T-helper 1 cell (primary cell): ENCODE measurements at regions not wholly inside any gene's neighbourhood (a gene's known extent, or its start where the extent isn't known, plus 50 kb on each side); places are given as distances from the start of the nearest gene placed in this dataset.
A peak's percentile ranks its signal among the peaks of the same experiment; 100 is the strongest.
"Not testable (repeated sequence)": the region's sequence is repeated elsewhere in the genome, so short reads cannot be mapped to it uniquely, and the experiment has no call there.

Experiments
- DNase-seq, 5 donors: peaks; one replicate each; pipeline ENCODE4 v3.0.0-alpha.2; 2012 to 2020

DNA sequence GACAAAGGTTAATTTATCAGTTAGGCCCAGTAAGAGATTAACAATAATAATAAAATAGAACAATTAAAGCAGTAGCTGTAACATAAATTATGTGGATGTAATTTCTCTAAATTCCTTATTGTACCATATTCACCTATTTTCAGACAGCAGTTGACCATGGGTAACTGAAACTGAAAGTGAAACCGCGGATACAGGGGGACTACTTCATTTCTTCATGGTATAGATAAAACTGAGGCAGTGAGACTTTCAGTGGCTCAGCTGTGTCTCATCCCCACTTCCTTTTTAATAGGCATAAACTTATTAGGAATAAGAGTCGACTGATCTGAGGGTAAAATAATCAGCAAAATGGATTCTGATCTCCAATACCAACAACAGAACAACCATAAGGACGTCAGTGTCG, 174.0 kb upstream of the WWC1 start:
- no peak for DNase-seq

DNA sequence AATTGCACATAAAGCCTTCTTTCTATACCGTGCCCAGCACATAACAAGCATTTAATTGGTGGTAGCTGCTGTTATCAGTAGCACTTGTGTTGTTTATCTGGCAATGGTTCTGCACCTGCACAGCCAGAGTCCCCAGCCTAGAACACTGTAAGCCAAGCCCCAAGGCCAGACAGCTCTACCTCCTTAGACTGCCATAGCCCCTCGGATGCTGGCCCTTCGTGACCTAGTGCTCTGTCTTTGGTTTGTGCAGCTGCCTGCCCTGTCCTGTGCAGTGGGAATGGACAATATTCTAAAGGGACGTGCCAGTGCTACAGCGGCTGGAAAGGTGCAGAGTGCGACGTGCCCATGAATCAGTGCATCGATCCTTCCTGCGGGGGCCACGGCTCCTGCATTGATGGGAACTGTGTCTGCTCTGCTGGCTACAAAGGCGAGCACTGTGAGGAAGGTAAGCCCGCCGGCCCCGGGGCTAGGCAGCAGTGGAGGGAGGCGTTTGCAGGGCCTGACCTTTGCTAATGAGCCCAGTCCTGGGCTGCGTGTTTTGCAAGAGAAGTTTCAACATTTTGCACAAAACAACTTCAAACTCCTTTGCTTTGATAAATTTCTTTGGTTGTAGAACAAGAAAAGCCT, 173.3 kb upstream of the WWC1 start:
- no peak for DNase-seq

DNA sequence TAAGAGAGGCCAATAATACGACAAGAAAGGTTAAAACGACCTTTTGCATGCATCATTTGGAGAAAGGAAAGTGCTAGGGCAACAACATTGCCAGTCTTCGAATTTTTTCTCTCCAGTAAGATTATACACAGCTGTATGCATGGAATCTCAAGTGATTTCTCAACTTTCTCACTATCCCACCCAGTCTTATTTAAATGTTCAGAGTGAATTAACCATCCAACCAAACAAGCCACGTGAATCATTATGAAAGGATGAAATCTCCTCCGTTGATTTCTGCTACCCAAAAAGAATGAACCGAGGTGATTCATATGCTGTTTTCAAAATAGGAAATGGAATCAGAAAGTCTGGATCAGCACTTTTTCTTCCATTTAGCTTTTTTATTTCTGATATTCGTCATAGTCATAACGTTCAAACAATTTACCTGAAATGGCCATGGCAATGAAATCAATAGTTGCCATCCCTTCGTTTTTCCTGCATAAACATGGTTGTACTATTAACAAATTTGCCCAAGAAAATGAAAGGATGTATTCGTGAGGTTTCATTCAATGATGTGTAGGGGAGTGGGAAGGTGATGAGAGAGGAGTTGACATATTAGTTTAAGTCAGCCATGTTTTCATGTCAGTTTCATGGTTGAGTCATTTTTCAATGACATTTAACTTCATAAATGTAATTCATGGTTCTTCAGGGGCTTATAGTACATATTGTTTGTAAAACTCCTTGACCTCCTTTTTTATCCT, 170.9 kb upstream of the WWC1 start:
- DNase-seq = no peak

DNA sequence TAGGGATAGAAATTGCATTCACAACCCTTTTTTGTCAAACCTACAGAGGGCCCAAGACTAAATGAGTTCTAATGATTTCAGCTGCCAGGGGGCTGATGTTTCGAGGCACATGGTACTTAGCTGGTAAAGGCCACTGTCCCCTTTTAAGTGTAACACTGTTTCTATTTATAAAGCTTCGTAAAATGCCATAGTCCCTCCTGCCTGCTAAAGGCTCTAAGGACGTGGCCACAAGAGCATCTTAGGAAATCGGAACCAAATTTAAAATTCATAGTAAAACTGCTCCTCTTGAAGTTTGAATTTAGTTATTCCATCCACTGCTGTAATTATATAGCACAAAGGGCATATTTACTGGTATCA, 170.3 kb upstream of the WWC1 start:
- no peak for DNase-seq

DNA sequence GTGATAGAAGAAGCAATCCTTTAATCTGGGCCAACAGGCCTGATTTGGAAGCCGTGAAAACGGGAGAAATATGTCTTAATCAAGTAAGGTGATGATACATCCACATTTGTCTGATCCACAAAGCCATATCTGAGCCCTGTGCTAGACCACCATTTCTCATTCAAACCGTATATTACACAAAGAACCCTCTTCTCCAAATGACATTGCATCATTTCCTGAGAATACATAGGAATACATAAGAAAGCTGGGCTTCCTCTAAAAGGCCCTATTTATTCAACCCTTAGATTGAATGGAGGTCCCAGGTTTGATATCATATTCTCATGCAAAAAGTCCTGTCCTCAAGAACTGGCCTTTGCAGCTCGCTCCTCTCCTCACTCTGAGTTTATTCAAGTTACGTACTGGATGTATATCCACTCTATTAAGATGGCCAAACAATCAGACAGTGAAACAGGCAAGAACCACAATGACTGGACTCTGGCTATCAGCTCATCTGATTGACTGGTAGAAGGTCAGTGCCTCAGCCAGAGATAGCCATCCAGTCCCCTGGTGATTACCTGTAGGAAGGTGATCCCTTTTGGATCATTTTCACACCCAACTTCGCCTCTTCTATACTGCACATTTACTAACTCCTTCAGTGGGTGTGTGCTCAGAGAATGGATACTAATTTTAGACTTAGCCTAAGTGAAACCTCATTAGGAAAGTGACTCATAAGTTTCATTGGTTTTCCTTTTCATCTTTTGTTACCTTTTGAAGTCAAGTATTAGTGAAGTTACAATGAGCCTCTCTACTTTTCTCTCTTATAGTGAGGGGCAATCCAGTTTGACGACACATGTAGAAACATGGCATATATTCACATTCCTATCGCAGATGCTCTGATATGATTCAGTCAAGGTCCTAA, 167.6 kb upstream of the WWC1 start:
- no peak for DNase-seq

DNA sequence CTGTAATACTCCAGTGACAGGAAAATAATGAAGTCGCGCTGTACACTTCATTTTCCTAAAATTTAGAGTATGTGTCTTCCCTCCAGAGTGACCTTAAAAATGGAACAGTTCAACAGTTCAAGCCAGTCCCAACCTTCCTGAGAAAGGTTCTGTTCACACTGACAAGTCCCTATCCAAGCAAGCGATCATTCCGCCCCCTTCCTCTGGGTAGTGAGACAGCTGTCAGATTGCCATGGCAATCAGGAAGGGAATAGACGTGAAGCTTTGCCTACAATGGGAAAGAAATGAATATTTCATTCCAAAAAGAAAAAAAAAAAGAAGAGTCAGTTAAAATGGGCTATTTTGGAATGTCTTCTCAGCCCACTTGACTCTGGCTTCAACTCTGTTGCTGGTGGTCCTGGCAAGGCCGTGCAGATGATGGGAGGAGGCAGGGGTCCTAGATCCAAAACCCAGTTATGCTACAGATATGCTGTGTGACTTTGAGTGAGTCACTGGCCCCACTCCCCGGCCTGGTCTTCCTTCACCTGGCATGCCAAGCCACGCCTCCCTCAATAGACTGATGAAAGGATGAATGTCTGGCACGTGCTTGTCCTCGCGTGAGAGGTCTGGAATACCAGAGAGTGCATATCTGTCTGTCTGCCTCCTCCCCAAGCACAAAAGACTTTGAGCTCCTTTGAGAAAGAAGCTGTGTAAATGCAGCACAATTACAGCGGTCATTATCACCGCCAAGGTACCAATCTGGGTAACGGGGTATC, 165.8 kb upstream of the WWC1 start:
- no peak for DNase-seq

- DNase-seq = no peak
These were observed 164.8 kb upstream of the WWC1 start for GRCh38 chr5:168126606-168127005.

DNA sequence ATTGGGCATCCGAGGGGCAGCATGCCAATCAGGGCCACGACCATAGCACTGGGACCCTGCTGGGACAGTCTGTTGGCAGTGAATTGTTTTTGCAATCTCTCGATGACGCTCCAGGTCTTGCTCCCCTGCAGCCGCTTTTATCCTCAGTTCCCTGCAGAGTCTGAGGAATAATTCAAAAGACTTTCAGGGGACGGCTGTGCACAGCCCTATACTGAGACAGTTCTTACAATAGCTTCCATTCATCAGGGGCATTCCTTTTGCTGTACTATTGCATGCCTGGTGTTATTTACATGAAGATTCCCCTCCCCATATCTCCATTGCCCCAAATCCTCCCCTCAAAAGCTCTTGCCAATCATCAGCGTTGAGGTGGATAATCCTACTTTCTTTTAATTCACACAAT, 163.3 kb upstream of the WWC1 start:
- DNase-seq = no peak

GRCh38 chr5:168128557-168128956, 162.9 kb upstream of the WWC1 start:
- no peak for DNase-seq

- no peak for DNase-seq
These were observed 159.9 kb upstream of the WWC1 start for GRCh38 chr5:168131519-168131918.

DNA sequence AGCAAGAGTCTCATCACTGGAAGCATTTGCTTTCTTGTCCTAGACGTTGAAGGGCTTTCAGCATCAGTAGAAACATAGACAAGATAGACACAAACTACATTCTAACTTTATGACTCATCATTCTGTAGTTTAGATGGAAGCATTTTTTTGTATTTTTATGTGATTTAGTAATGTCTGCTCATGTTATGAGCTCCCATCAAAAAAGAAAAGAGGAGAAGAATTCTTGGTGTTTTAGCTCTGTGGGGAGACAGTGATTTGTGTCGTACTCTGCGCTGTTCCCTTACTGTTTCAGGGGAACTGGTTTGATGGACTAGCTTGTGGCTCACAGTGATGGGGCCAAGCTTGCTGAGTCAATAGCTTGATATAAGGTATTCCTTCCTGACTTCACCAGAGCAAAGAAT, 159.2 kb upstream of the WWC1 start:
- no peak for DNase-seq

DNA sequence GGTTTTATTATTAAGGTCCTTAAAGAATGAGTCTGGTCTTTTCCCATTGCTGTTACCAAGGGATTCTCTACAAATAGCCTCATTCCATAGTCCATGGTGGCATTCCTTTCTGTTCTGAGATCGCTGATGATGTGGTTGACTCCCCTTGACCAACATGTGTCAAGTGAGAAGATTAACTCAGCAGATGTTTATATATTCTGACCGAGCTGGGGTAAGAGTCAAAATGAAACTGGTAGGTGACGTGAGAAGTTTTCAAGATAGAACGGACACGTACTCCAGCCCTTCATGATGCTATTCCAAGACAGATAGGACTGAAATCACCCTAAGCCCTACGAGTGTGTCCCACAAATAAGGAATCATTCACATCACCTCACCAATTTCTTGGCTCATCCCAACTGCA, 155.5 kb upstream of the WWC1 start:
- DNase-seq = peak in 1 of 5 donors; percentile 7

DNA sequence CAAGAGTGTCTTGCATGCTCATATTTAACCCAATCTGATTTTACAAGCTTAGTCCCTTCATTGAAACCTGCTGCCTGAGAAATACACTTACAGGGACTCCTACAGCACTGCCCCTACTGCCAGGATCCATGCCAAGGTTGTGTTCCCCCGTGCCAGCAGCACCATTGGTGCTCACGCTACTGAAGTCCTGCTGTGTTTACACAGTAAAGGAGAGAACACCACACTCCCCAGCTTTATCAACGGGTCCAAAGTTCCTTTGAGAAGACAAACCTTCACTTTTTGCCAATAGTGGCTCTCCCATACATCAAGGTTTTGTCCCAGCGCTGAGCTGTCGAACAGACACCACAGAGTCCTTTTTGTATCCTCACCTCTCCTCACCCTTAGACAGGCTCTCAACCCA, 155.1 kb upstream of the WWC1 start:
- DNase-seq = no peak

DNA sequence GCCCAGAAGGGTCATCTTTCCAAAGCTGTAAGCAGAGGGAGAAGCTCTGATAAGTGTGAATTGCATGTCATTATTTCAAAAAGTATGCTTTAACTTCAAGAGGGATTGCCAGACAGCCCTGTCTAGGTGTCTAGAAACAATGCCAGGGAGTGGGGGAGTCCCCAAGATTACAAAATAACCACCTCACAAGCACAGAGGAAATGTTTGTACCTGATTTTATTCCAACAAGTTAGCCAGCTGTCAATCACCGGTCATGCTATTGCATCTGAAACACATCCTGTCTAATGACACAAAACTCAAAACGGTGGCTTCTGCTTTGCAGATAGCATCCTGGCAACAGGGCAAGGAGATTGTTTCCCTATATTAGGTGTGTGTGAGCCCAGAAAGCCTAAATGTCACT, 154.2 kb upstream of the WWC1 start:
- DNase-seq = no peak

GRCh38 chr5:168140241-168140640, 151.2 kb upstream of the WWC1 start:
- no peak for DNase-seq

DNA sequence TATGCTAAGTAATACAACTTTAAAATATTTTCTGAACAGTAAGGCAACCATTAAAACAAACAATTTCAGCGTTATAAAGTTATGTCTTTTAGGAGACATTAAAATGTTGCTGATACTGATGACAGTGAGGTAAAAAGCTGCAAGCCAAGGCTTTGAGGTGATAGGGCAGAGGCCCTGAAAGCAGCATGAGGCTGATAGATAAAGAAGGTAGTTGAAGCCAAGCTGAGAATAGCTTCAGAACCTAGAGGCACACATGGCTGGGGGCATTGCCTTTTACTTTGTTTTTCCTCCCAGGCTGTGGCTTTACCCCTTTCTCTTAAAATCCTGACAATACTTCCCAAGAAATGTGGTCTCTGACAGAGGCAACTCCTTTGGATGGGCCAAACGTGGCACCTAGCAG, 149.0 kb upstream of the WWC1 start:
- no peak for DNase-seq

GRCh38 chr5:168143521-168143920, 147.9 kb upstream of the WWC1 start:
- not testable (repeated sequence) for DNase-seq

- DNase-seq = no peak
These were observed 144.3 kb upstream of the WWC1 start for GRCh38 chr5:168147106-168147505.

DNA sequence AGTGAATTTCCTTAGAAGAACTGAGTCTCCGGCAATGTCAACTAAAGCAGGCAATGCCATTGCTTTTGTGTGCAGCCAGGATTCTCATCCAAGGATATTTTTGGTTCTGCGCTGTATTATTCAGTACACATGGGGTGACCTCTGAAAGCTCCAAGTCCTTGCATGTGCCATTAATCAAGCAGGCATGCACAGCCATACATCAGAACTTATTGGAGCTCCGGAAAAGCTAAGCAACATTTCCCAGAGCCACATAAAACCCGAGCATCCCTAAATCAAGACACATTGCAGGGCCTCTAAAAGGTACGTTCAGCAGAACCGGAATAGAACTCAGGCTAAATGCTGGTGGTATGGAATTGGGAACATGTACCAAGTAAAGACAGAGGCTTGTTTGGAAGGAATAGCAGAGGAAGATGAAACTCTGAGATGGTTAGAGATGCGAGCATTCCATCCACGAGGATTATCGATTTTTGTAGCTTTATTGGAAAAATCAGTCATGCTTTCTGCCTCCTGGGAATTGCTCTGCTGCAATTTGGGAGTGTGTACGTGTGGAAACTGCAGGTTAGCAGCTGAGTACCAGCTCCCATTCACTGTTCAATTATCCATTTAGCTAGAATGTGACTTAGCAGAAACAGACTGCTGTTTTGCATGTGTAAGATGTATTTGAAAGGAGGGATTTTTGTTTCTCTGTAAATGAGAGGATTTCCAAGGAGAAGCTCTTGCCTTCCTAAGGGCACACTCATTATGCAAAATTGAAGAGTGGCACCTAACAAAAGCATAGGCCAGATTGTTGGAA, 143.7 kb upstream of the WWC1 start:
- no peak for DNase-seq

DNA sequence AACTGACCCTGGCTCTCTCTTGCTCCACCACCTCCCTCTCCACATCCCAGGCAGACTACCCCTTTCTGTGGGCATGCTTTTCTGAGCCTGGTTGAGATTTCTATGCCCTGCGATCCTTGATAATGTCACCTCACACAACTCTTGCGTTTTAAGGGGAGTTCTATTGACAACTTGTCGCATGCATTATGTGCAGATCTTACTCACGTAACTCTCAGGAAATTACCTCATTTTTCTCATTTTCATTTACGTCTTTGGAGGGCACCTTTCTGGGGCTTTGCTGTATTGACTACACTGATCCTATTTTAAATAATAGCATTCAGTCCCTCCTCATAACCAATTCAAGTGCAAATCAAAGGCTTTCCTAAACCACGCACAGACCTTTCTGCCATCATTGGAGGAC, 140.4 kb upstream of the WWC1 start:
- DNase-seq = no peak

GRCh38 chr5:168152660-168153059, 138.8 kb upstream of the WWC1 start:
- no peak for DNase-seq

GRCh38 chr5:168153263-168153875, 138.1 kb upstream of the WWC1 start:
- no peak for DNase-seq
